NB4 (cell line): ENCODE measurements at regions not wholly inside any gene's neighbourhood (a gene's known extent, or its start where the extent isn't known, plus 50 kb on each side); places are given as distances from the start of the nearest gene placed in this dataset.

Source experiments
- CTCF ChIP-seq: IDR thresholded peaks from one replicate; pipeline ENCODE4 v1.5.1; 2012; ENCODE audit warnings: low read depth, low read length
- MAX ChIP-seq: IDR thresholded peaks from 2 replicates; pipeline ENCODE4 v1.6.1; 2011; ENCODE audit warnings: low read depth, low read length
- MYC ChIP-seq: IDR thresholded peaks from 2 replicates; pipeline ENCODE4 v1.6.1; 2011; ENCODE audit warnings: low read depth, low read length
- POLR2A ChIP-seq: IDR thresholded peaks from 2 replicates; pipeline ENCODE4 v1.6.1; 2011; ENCODE audit warnings: mild to moderate bottlenecking; ENCODE audit not compliant: insufficient read length; ENCODE audit errors: extremely low read depth

GRCh38 chr2:179344280-179344964 is 79.8 kb upstream of the SESTD1 start:
- TF ChIP-seq CTCF (no peak), POLR2A (no peak), MAX (no peak), MYC (no peak)
